Heart left ventricle (tissue), 16 donors: ENCODE measurements at regions not wholly inside any gene's neighbourhood (a gene's known extent, or its start where the extent isn't known, plus 50 kb on each side); places are given as distances from the start of the nearest gene placed in this dataset.
A peak's percentile ranks its signal among the peaks of the same experiment; 100 is the strongest.

Source experiments
- ATAC-seq, 4 donors: fragments of 200-7000 bp; cut with Tn5 transposase; one replicate each; pipeline ENCODE4 v1.9.1; 2020 to 2022; ENCODE audit warnings: moderate library complexity in 4 of 4, mild to moderate bottlenecking in 3 of 4, moderate number of reproducible peaks in 1 of 4
- DNase-seq, 5 donors: peaks; one replicate each; pipeline ENCODE4 v3.0.0-alpha.2; 2020
- H3K27ac ChIP-seq, 12 donors: fragments of 200-600 bp; sonication (generic) in 4 of 12; one replicate each; pipeline versions ENCODE4 v1.5.0 to v1.8.0; 2016 to 2022; ENCODE audit warnings: mild to moderate bottlenecking in 2 of 12
- H3K27me3 ChIP-seq, 9 donors: fragments of 200-600 bp; sonication (generic) in 2 of 9; one replicate each; pipeline versions ENCODE4 v1.5.1 to v1.8.0; 2016 to 2022; ENCODE audit warnings: mild to moderate bottlenecking in 3 of 9
- H3K36me3 ChIP-seq, 9 donors: fragments of 200-600 bp; sonication (generic) in 2 of 9; one replicate each; pipeline versions ENCODE4 v1.5.0 to v1.8.0; 2018 to 2022; ENCODE audit warnings: mild to moderate bottlenecking in 2 of 9
- H3K4me1 ChIP-seq, 12 donors: fragments of 200-600 bp; sonication (generic) in 4 of 12; one replicate each; pipeline versions ENCODE4 v1.5.0 to v1.8.0; 2016 to 2022; ENCODE audit warnings: mild to moderate bottlenecking in 3 of 12
- H3K4me3 ChIP-seq, 12 donors: fragments of 200-600 bp; sonication (generic) in 4 of 12; one replicate each; pipeline versions ENCODE4 v1.5.0 to v1.8.0; 2017 to 2022; ENCODE audit warnings: mild to moderate bottlenecking in 9 of 12, moderate library complexity in 4 of 12
- H3K9me3 ChIP-seq, 12 donors: fragments of 200-600 bp; sonication (generic) in 4 of 12; one replicate each; pipeline versions ENCODE4 v1.5.0 to v1.8.0; 2016 to 2022; ENCODE audit warnings: mild to moderate bottlenecking in 1 of 12
- CTCF ChIP-seq, 12 donors: fragments of 200-600 bp; sonication (generic) in 4 of 12; IDR thresholded peaks; one replicate each; pipeline versions ENCODE4 v1.5.0 to v1.8.0; 2018 to 2022; ENCODE audit warnings: antibody characterized with exemption in 12 of 12, mild to moderate bottlenecking in 5 of 12
- POLR2A ChIP-seq, 2 donors: fragments of 450-650 bp; IDR thresholded peaks; one replicate each; pipeline ENCODE4 v1.6.1; 2017; ENCODE audit warnings: antibody characterized with exemption in 2 of 2, mild to moderate bottlenecking in 2 of 2, moderate library complexity in 2 of 2
- WGBS, 4 donors: extraction: QIAGEN DNeasy Blood & Tissue Kit in 2 of 4; methylation state at CpG; one replicate each; pipeline versions ENCODE4 v1.1.5 to v1.1.7; 2013 to 2018; 5-methylcytosine and 5-hydroxymethylcytosine counted together
- intact Hi-C, 10 donors: fragments of 100-400 bp; cut with DNase I; formaldehyde crosslinking; loops; one replicate each; pipeline versions ENCODE4 v1.11.1 to v1.14.2; 2022
- donor health status: ischemic (EF 13 %, LVEDD 7.1; RV severe dilation, severe dysfunction).
- donor health status: healthy with polysubstance abuse.
- donor health status: DM: no; HTN: yes; CAD: no.
- donor health status: DM: no; HTN: no; CAD: no.
- donor health status: ischemic (EF 25% LVEDD 6.9; RV normal size, moderate dysfunction).
- donor health status: ischemic (EF 25% LVEDD 5.7; RV mildly dilated, moderate dysfunction).
- donor health status: healthy.
- donor health status: DM: yes; HTN: yes; CAD: no.
- donor health status: ischemic (EF 35%, LVEDD 5.7; RV mildly dilated, moderate dysfunction).
- donor health status: nonischemic (EF 11% LVEDD 7.7; RV severe dilation, severe dysfunction).
- donor health status: DM: yes; HTN: yes; CAD: no.
- donor health status: PGD.
- donor health status: ischemic (EF 29% LVEDD 5.4; RV normal size, mild dysfunction).
- donor health status: nonischemic (EF 23%, LVEDD 6.1; RV moderate dilation, normal function).

DNA sequence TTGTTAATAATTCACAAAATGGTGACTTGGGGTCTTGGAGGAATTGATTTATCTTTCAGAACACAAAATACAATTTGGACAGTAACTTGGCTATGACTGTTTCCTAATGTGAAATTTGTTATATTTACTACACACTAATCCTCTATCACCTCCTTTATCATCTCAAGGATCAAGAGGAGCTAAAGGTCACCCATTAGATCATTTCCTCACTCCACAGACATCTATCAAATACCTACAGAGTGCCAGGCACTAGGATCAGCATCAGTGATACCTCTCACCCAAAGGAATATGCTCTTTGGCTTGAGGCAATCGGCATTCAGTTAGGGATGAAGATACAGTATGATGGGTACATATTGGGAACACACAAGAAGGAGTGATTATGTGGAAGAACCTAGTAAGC, 132.1 kb downstream of the INHBA start:
- intact Hi-C loops: loop anchor here in 2 of 10 donors (10.0 kb wide), 1 partner anchor 124 kb away; no protein-coding TSS in a partner anchor
- WGBS, 4 donors: 84 to 95% (median 93%) methylated on average over 1 of the region's 1 CpG
- H3K9me3 ChIP-seq: no peaks in the 10 kb centered on the region

GRCh38 chr7:41568135-41568534, 134.8 kb downstream of the INHBA start:
- H3K27me3 ChIP-seq: no peaks in the 10 kb centered on the region
- no peak overlapping the region for H3K27ac ChIP-seq
- H3K4me3 ChIP-seq: no peak overlapping the region
- no peak for ATAC-seq
- no peak for DNase-seq
- H3K36me3 ChIP-seq: no peaks in the 10 kb centered on the region
- intact Hi-C loops: no loop called here
- H3K4me1 ChIP-seq: peaks cover 0 to 1% (median 0%) of the 10 kb centered on the region in 12 donors
- TF ChIP-seq CTCF (IDR thresholded peaks at IDR 0.05): no peak
- no peak for TF ChIP-seq POLR2A (IDR thresholded peaks at IDR 0.05)
- no peaks in the 10 kb centered on the region for H3K9me3 ChIP-seq
- WGBS, 4 donors: 67 to 85% (median 78%) methylated on average over 1 of the region's 1 CpG

More for the DNA sequence above, 132.1 kb downstream of the INHBA start:
- ATAC-seq (no peak), DNase-seq (no peak)
- Histone ChIP-seq H3K27ac (no peak overlapping the region), H3K36me3 (no peaks in the 10 kb centered on the region), H3K4me3 (no peak overlapping the region), H3K27me3 (no peaks in the 10 kb centered on the region), H3K4me1 (peaks cover 0 to 8% (median 0%) of the 10 kb centered on the region in 12 donors)
- no peak for TF ChIP-seq CTCF (IDR thresholded peaks at IDR 0.05)
- TF ChIP-seq POLR2A (IDR thresholded peaks at IDR 0.05): no peak

GRCh38 chr7:41567731-41568114, 135.2 kb downstream of the INHBA start:
- Histone ChIP-seq H3K4me1 (no peaks in the 10 kb centered on the region), H3K9me3 (no peaks in the 10 kb centered on the region), H3K27ac (no peak overlapping the region), H3K36me3 (no peaks in the 10 kb centered on the region), H3K4me3 (no peak overlapping the region), H3K27me3 (no peaks in the 10 kb centered on the region)
- intact Hi-C loops: no loop called here
- ATAC-seq (no peak), DNase-seq (no peak)
- no peak for TF ChIP-seq CTCF (IDR thresholded peaks at IDR 0.05)
- TF ChIP-seq POLR2A (IDR thresholded peaks at IDR 0.05): no peak
- WGBS, 4 donors: 65 to 82% (median 72%) methylated on average over 2 of the region's 2 CpGs

GRCh38 chr7:41567031-41567730, 135.7 kb downstream of the INHBA start:
- Histone ChIP-seq H3K27ac (no peak overlapping the region), H3K9me3 (no peaks in the 10 kb centered on the region), H3K4me3 (no peak overlapping the region), H3K36me3 (no peaks in the 10 kb centered on the region), H3K27me3 (no peaks in the 10 kb centered on the region), H3K4me1 (no peaks in the 10 kb centered on the region)
- 38 to 48% (median 46%) methylated on average over 1 of the region's 1 CpG for WGBS, 4 donors
- peak in 1 of 4 donors; percentile 24 for ATAC-seq
- DNase-seq: no peak
- intact Hi-C loops: no loop called here
- TF ChIP-seq POLR2A (IDR thresholded peaks at IDR 0.05): no peak

- H3K27ac ChIP-seq: no peak overlapping the region
- intact Hi-C loops: no loop called here
- no peak for ATAC-seq
- no peak overlapping the region for H3K4me3 ChIP-seq
- no peak for DNase-seq
- TF ChIP-seq POLR2A (IDR thresholded peaks at IDR 0.05) (no peak), CTCF (IDR thresholded peaks at IDR 0.05) (no peak)
- no peaks in the 10 kb centered on the region for H3K27me3 ChIP-seq
- H3K9me3 ChIP-seq: no peaks in the 10 kb centered on the region
- H3K4me1 ChIP-seq: no peaks in the 10 kb centered on the region
- no peaks in the 10 kb centered on the region for H3K36me3 ChIP-seq
- WGBS, 4 donors: 82 to 86% (median 83%) methylated on average over 4 of the region's 4 CpGs
These were observed 136.3 kb downstream of the INHBA start for GRCh38 chr7:41566581-41566980.
